ENCODE measurements at regions not wholly inside any gene's neighbourhood (a gene's known extent, or its start where the extent isn't known, plus 50 kb on each side); places are given as distances from the start of the nearest gene placed in this dataset.

DNA sequence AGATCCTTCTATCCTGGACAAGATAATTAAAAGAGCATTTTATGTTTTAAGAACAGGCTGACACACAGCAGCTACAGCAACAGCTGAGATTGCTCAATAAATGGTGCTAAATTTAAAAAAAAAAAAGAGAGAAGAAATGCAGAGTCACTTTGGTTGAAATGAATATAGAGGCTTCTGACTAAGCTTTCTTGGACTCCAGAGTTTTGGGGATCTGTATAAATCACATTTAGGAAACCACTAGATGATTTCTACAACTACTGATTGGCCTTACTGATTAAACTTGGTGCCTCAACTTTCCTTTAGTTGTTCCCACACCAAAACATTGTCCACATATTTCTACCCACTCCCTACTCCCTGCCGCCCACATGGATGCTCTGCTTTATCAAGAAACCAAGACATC, 132.9 kb upstream of the ZBTB20 start:
- H3K4me3 ChIP-seq (ENCODE audit: low read length in 2 of 2): no peak overlapping the region
- no peak overlapping the region for H3K27ac ChIP-seq (ENCODE audit: low read depth in 1 of 2, low read length in 1 of 2)
- 94% methylated on average over 1 of the region's 1 CpG for WGBS
- no peaks in the 10 kb centered on the region for H3K9me3 ChIP-seq (ENCODE audit: control insufficient read depth in 2 of 2, insufficient read depth in 1 of 2, low read length in 1 of 2)
- no peak for DNase-seq (ENCODE audit: low read depth in 6 of 9, low spot score in 9 of 9)
- H3K27me3 ChIP-seq (ENCODE audit: control insufficient read depth in 2 of 2, insufficient read depth in 1 of 2, low read length in 1 of 2): no peaks in the 10 kb centered on the region
- H3K36me3 ChIP-seq (ENCODE audit: control insufficient read depth in 2 of 2, insufficient read depth in 2 of 2, low read length in 1 of 2): no peaks in the 10 kb centered on the region
- H3K4me1 ChIP-seq (ENCODE audit: control insufficient read depth in 2 of 2, insufficient read depth in 2 of 2, low read length in 2 of 2): no peaks in the 10 kb centered on the region

DNA sequence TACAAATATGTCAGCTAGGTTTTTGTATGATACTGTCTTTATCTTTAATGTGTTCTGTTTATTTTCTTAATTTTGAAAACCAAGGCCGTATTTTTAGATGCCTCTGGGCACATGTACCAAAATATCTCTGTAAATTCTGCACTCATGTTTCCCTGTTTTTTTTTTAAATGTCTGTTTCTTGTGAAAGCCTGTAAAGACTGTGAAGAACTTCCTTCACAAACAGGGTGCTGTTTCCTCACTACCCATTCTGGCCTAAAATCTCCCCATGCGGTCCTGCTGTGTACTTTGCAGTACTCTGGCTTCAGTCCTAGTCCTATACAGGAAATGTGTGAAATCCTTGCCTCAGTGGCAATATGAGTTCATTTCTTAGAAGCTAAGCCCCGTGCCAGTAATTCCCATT, 133.4 kb upstream of the ZBTB20 start:
- no peaks in the 10 kb centered on the region for H3K36me3 ChIP-seq (ENCODE audit: control insufficient read depth in 2 of 2, insufficient read depth in 2 of 2, low read length in 1 of 2)
- no peak for DNase-seq (ENCODE audit: low read depth in 6 of 9, low spot score in 9 of 9)
- WGBS: 56% methylated on average over 3 of the region's 3 CpGs
- H3K4me1 ChIP-seq (ENCODE audit: control insufficient read depth in 2 of 2, insufficient read depth in 2 of 2, low read length in 2 of 2): no peaks in the 10 kb centered on the region
- H3K4me3 ChIP-seq (ENCODE audit: low read length in 2 of 2): no peak overlapping the region
- no peaks in the 10 kb centered on the region for H3K27me3 ChIP-seq (ENCODE audit: control insufficient read depth in 2 of 2, insufficient read depth in 1 of 2, low read length in 1 of 2)
- no peaks in the 10 kb centered on the region for H3K9me3 ChIP-seq (ENCODE audit: control insufficient read depth in 2 of 2, insufficient read depth in 1 of 2, low read length in 1 of 2)
- H3K27ac ChIP-seq (ENCODE audit: low read depth in 1 of 2, low read length in 1 of 2): no peak overlapping the region

DNA sequence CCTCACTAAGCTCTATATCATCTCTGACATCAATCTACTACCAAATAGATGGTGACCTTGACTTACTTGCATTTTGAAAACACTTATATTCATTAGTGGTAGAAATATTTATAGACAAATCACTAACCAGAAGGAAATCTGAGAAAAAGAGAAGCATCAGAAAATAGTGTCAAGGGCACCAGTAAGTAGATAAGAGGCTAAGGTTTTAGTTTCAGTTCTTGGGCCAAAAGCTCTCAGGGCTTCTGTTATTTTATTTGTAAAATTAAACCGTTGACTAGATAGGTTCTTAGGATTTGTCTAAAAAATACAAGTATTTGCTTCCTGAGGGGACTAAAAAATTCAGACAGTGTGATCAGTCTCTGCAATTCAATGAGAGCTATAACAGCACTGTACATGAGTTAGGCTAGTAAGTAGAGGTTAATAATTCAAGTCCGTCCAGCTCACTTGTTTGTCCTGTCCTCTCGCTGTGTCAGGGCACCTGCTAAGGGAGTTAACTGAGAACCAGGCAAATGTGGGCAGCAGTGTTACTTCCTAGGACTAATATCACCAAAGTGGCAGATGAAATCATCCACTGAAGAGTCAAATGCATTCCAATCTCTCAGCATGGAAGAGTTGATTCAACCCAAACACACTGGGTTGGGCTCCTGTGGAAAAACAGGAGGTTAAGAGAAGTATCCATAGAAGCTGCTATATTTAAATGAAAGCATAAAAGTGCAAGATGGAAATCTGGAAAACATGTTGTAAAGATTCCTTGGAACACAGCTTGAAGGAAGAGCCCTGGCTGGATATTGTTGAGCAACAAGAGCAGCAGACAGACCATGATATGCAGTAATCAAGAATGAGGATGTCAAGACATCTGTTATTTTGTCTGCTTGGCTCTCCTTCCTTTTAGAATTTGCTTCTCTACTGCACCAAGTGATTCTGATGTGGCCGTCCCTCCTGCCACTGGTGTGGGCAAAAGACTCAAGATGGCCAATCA, 134.9 kb upstream of the ZBTB20 start:
- no peak overlapping the region for H3K27ac ChIP-seq (ENCODE audit: low read depth in 1 of 2, low read length in 1 of 2)
- 90% methylated on average over 4 of the region's 4 CpGs for WGBS
- H3K4me1 ChIP-seq (ENCODE audit: control insufficient read depth in 2 of 2, insufficient read depth in 2 of 2, low read length in 2 of 2): no peaks in the 10 kb centered on the region
- no peak overlapping the region for H3K4me3 ChIP-seq (ENCODE audit: low read length in 2 of 2)
- H3K27me3 ChIP-seq (ENCODE audit: control insufficient read depth in 2 of 2, insufficient read depth in 1 of 2, low read length in 1 of 2): no peaks in the 10 kb centered on the region
- no peaks in the 10 kb centered on the region for H3K36me3 ChIP-seq (ENCODE audit: control insufficient read depth in 2 of 2, insufficient read depth in 2 of 2, low read length in 1 of 2)
- no peaks in the 10 kb centered on the region for H3K9me3 ChIP-seq (ENCODE audit: control insufficient read depth in 2 of 2, insufficient read depth in 1 of 2, low read length in 1 of 2)
- DNase-seq (ENCODE audit: low read depth in 6 of 9, low spot score in 9 of 9): no peak

DNA sequence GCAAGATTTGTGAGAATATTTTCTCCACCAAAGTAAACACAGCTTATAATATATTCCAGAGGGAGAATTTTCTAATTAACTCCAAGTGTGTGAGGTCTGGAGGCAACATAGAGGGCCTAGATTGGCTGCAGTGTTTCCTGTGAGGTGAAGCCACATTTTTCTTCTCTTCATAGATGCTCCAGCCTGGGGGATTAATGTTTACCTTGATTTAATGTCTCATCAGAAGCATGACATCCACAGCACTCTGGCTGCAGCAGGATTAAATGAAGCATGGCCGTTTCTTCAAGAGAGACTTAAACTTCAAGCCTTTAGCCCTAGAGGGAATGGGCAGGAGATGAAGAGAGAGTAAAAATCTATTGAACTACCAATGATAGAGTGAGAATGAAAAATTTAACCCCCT, 137.9 kb upstream of the ZBTB20 start:
- Histone ChIP-seq H3K4me3 (ENCODE audit: low read length in 2 of 2) (no peak overlapping the region), H3K9me3 (ENCODE audit: control insufficient read depth in 2 of 2, insufficient read depth in 1 of 2, low read length in 1 of 2) (no peaks in the 10 kb centered on the region), H3K27ac (ENCODE audit: low read depth in 1 of 2, low read length in 1 of 2) (no peak overlapping the region), H3K36me3 (ENCODE audit: control insufficient read depth in 2 of 2, insufficient read depth in 2 of 2, low read length in 1 of 2) (no peaks in the 10 kb centered on the region), H3K4me1 (ENCODE audit: control insufficient read depth in 2 of 2, insufficient read depth in 2 of 2, low read length in 2 of 2) (no peaks in the 10 kb centered on the region), H3K27me3 (ENCODE audit: control insufficient read depth in 2 of 2, insufficient read depth in 1 of 2, low read length in 1 of 2) (no peaks in the 10 kb centered on the region)
- DNase-seq (ENCODE audit: low read depth in 6 of 9, low spot score in 9 of 9): no peak
- WGBS: 92% methylated on average over 1 of the region's 1 CpG

DNA sequence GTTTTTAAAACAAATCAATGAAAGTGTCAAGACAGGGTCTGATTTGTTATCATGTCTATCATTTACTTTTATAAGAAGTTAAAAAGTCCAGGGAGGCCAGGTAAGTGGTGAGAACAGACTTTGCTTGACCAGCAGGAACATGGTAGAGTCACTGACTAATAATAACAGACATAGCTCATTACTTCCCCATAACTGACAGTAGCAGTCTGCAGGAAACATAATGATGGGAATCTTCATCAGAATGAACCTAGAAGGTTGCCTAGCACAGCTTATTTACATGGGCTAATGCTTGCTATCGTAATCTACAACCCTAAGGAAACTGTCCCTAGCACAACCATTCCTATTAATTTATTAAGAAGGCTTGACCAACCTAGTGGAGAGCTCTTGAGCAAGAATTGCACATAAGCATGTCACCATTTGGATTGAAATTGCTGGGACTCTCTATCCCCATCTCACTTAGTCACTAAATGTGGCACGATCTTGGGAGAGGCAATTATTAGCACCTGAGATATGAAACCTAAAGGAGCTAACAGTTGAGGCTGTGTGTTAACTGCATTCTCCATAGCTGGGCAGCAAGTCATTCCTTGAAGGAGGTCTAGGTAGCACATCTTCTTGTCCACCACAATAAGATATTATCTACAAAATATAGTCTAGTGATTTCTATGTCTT, 139.6 kb upstream of the ZBTB20 start:
- Histone ChIP-seq H3K4me1 (ENCODE audit: control insufficient read depth in 2 of 2, insufficient read depth in 2 of 2, low read length in 2 of 2) (no peaks in the 10 kb centered on the region), H3K27me3 (ENCODE audit: control insufficient read depth in 2 of 2, insufficient read depth in 1 of 2, low read length in 1 of 2) (no peaks in the 10 kb centered on the region), H3K4me3 (ENCODE audit: low read length in 2 of 2) (no peak overlapping the region), H3K36me3 (ENCODE audit: control insufficient read depth in 2 of 2, insufficient read depth in 2 of 2, low read length in 1 of 2) (no peaks in the 10 kb centered on the region), H3K27ac (ENCODE audit: low read depth in 1 of 2, low read length in 1 of 2) (no peak overlapping the region), H3K9me3 (ENCODE audit: control insufficient read depth in 2 of 2, insufficient read depth in 1 of 2, low read length in 1 of 2) (no peaks in the 10 kb centered on the region)
- 89% methylated on average over 2 of the region's 2 CpGs for WGBS
- no peak for DNase-seq (ENCODE audit: low read depth in 6 of 9, low spot score in 9 of 9)

DNA sequence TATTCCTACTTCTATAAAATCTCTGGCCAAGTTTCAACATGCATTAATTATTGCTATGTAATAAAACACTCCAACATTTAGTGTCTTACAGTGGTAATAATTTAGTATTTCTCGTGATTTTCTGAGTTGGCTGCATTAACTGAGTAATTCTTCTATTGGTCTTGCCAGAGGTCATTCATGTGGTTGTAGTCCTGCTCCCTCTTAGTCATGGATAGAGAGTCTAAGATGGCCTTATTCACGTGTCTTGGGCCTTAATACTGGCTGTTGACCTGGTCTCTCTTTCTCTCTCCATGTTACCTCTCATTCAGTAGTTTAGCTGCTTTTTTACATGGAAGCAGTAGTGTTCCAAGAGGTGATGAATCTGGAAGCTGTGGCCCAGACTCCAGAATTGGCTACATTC, 140.1 kb upstream of the ZBTB20 start:
- Histone ChIP-seq H3K4me3 (ENCODE audit: low read length in 2 of 2) (no peak overlapping the region), H3K36me3 (ENCODE audit: control insufficient read depth in 2 of 2, insufficient read depth in 2 of 2, low read length in 1 of 2) (no peaks in the 10 kb centered on the region), H3K27ac (ENCODE audit: low read depth in 1 of 2, low read length in 1 of 2) (no peak overlapping the region), H3K27me3 (ENCODE audit: control insufficient read depth in 2 of 2, insufficient read depth in 1 of 2, low read length in 1 of 2) (no peaks in the 10 kb centered on the region), H3K4me1 (ENCODE audit: control insufficient read depth in 2 of 2, insufficient read depth in 2 of 2, low read length in 2 of 2) (no peaks in the 10 kb centered on the region), H3K9me3 (ENCODE audit: control insufficient read depth in 2 of 2, insufficient read depth in 1 of 2, low read length in 1 of 2) (no peaks in the 10 kb centered on the region)
- 84% methylated on average over 2 of the region's 2 CpGs for whole genome bisulfite sequencing
- no peak for DNase-seq (ENCODE audit: low read depth in 6 of 9, low spot score in 9 of 9)

DNA sequence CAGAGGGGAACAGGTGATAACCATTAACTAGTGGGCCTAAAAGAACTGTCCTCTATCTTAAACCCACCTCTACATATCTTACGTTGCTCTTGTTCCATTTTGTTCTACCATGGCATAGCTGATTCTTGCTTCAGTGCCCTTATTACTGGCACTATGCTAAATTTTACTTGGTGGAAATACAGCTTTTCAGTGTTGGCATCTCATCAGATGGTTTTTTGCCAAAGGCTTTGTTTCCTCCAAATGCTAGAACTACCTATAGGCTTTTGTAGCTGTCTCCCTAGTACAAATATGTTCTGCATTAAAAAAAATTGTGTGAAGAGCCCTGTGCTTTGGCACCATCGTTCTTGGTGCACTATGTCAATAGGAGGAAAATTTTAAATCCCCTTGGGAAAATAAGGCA, 145.0 kb upstream of the ZBTB20 start:
- no peak for DNase-seq (ENCODE audit: low read depth in 6 of 9, low spot score in 9 of 9)
- Histone ChIP-seq H3K27ac (ENCODE audit: low read depth in 1 of 2, low read length in 1 of 2) (no peak overlapping the region), H3K27me3 (ENCODE audit: control insufficient read depth in 2 of 2, insufficient read depth in 1 of 2, low read length in 1 of 2) (no peaks in the 10 kb centered on the region), H3K4me1 (ENCODE audit: control insufficient read depth in 2 of 2, insufficient read depth in 2 of 2, low read length in 2 of 2) (no peaks in the 10 kb centered on the region), H3K9me3 (ENCODE audit: control insufficient read depth in 2 of 2, insufficient read depth in 1 of 2, low read length in 1 of 2) (no peaks in the 10 kb centered on the region), H3K4me3 (ENCODE audit: low read length in 2 of 2) (no peak overlapping the region), H3K36me3 (ENCODE audit: control insufficient read depth in 2 of 2, insufficient read depth in 2 of 2, low read length in 1 of 2) (no peaks in the 10 kb centered on the region)
- WGBS: 89% methylated on average over 2 of the region's 2 CpGs

DNA sequence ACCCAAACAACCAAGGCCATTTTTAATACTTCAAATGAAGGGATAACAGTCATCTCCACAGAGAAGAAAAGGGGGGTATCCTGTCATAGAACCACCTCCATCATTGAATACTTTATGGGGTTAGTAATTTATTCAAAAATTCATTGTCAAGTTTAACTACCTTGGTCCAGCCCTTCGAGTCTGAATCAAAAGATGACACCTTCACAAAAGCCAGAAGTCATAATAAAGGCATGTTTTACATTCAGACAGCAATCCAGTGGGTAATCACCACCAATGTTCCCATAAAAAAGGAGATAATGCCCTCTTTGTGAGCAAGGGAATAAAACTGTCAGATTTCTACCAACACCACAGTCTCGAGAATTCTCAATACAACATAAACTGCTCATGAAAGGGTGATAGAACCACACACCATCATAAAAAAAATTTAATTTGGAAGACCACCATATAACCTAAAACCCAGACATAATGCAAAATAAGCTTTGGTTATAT, 145.6 kb upstream of the ZBTB20 start:
- Histone ChIP-seq H3K27me3 (ENCODE audit: control insufficient read depth in 2 of 2, insufficient read depth in 1 of 2, low read length in 1 of 2) (no peaks in the 10 kb centered on the region), H3K27ac (ENCODE audit: low read depth in 1 of 2, low read length in 1 of 2) (no peak overlapping the region), H3K36me3 (ENCODE audit: control insufficient read depth in 2 of 2, insufficient read depth in 2 of 2, low read length in 1 of 2) (no peaks in the 10 kb centered on the region), H3K9me3 (ENCODE audit: control insufficient read depth in 2 of 2, insufficient read depth in 1 of 2, low read length in 1 of 2) (no peaks in the 10 kb centered on the region), H3K4me1 (ENCODE audit: control insufficient read depth in 2 of 2, insufficient read depth in 2 of 2, low read length in 2 of 2) (no peaks in the 10 kb centered on the region), H3K4me3 (ENCODE audit: low read length in 2 of 2) (no peak overlapping the region)
- no peak for DNase-seq (ENCODE audit: low read depth in 6 of 9, low spot score in 9 of 9)
- WGBS: 86% methylated on average over 2 of the region's 2 CpGs

DNA sequence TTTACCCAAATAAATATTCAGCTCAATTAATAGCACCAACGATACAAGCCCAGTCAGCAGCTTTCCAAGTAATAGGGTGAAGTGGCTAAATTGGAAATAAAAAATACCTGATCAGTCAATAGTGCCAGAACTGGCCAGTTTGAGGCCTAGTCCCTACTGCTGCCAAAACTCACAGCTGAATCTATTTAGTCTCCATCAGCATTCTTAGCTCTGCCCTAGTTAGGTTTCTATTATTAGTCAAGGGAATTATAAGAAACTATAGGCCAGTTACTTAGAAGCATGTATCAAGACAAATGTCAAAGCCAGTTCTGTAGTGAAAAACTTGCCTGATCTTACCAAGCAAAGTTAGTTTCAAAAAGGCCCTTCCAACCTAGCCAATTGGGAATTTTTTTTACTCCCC, 146.2 kb upstream of the ZBTB20 start:
- Histone ChIP-seq H3K4me1 (ENCODE audit: control insufficient read depth in 2 of 2, insufficient read depth in 2 of 2, low read length in 2 of 2) (no peaks in the 10 kb centered on the region), H3K27ac (ENCODE audit: low read depth in 1 of 2, low read length in 1 of 2) (no peak overlapping the region), H3K27me3 (ENCODE audit: control insufficient read depth in 2 of 2, insufficient read depth in 1 of 2, low read length in 1 of 2) (no peaks in the 10 kb centered on the region), H3K9me3 (ENCODE audit: control insufficient read depth in 2 of 2, insufficient read depth in 1 of 2, low read length in 1 of 2) (no peaks in the 10 kb centered on the region), H3K4me3 (ENCODE audit: low read length in 2 of 2) (no peak overlapping the region), H3K36me3 (ENCODE audit: control insufficient read depth in 2 of 2, insufficient read depth in 2 of 2, low read length in 1 of 2) (no peaks in the 10 kb centered on the region)
- DNase-seq (ENCODE audit: low read depth in 6 of 9, low spot score in 9 of 9): no peak
- WGBS: 97% methylated on average over 1 of the region's 1 CpG
